22Rv1 (cell line): ENCODE measurements at regions not wholly inside any gene's neighbourhood (a gene's known extent, or its start where the extent isn't known, plus 50 kb on each side); places are given as distances from the start of the nearest gene placed in this dataset.

Experiments used
- H3K27ac ChIP-seq: fragments of 450-650 bp; 2 replicates; pipeline ENCODE4 v1.5.1; 2017
- CTCF ChIP-seq: fragments of 450-650 bp; IDR thresholded peaks from 2 replicates; pipeline ENCODE4 v1.5.1; 2017; ENCODE audit warnings: mild to moderate bottlenecking
- ZFX ChIP-seq: fragments of 450-650 bp; IDR thresholded peaks from 2 replicates; pipeline ENCODE4 v1.6.1; 2017; ENCODE audit warnings: antibody characterized with exemption, borderline replicate concordance

DNA sequence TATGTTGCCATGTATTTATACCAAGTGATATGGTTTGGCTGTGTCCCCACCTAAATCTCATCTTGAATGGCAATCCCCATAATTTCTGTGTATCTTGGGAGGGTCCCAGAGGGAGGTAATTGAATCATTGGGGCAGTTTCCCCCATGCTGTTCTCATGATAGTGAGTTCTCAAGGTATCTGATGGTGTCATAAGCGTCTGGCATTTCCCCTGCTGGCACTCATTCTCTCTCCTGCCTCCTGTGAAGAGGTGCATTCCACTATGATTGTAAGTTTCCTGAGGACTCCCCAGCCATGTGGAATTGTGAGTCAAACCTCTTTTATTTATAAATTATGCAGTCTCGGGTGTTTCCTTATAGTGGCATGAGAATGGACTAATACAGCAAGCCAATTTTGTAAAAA, 140.8 kb upstream of the ADAMTSL1 start:
- no peak overlapping the region for H3K27ac ChIP-seq
- TF ChIP-seq ZFX: no peak
- no peak for TF ChIP-seq CTCF

GRCh38 chr9:18335825-18336224, 138.1 kb upstream of the ADAMTSL1 start:
- H3K27ac ChIP-seq: no peak overlapping the region
- TF ChIP-seq CTCF (no peak), ZFX (no peak)

GRCh38 chr9:18338042-18338441, 135.9 kb upstream of the ADAMTSL1 start:
- TF ChIP-seq CTCF (no peak), ZFX (no peak)

GRCh38 chr9:18343784-18344183, 130.2 kb upstream of the ADAMTSL1 start:
- no peak for TF ChIP-seq ZFX
- TF ChIP-seq CTCF: no peak
- no peak overlapping the region for H3K27ac ChIP-seq

More at GRCh38 chr9:18338042-18338441, 135.9 kb upstream of the ADAMTSL1 start:
- H3K27ac ChIP-seq: no peak overlapping the region

- no peak overlapping the region for H3K27ac ChIP-seq
- no peak for TF ChIP-seq CTCF
- no peak for TF ChIP-seq ZFX
Measured at GRCh38 chr9:18346745-18347144, 127.2 kb upstream of the ADAMTSL1 start.

DNA sequence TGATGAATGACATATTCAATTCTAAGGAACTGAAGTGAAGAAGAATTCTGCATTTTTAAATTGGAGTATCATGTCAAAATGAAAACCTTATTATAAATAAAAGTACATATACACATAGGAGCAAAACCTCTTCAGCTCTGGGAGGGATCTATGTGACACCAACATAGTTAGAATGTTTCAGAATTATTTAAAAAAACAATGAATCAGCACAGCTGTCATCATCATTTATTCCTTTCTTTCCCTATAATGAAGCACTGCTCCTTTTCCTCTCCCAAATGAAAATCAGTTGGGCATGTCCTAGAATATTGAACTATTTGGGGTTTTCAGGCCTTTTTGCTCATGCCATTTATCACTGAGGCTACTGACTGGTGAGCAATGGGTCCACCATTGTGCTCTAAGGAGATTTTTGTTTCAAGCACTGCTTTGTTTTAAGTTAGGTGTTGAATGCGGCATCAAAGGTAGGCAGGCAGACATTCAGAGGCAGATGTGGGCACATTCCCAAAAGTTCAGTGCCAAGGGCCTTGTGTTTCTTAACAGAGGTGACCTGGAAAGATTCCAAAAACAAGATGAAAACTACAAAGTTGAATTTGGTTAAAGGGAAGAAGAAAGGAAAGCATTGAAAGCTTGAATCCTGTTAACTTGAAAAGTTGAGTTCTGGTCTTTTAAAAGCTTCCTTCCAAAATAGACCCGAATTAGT, 126.4 kb upstream of the ADAMTSL1 start:
- no peak for TF ChIP-seq CTCF
- H3K27ac ChIP-seq: no peak overlapping the region

DNA sequence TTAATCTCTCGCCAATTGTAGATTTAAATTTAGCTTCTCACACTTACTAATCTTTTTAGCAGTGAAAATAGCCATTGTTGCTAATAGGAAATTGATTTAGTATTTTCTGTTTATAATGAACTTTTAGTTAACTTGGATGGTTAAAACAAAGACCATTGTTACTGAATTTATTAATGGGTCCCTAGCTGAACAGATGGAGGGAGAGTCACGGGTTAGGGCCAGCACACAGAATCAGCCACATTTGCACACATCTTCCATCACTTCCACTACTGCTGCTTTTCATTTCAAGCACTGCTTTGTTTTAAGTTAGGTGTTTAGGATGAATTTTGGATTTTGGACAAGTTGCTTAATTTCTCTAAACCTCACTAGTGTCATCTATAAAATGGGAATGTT, 125.9 kb upstream of the ADAMTSL1 start:
- TF ChIP-seq CTCF (no peak), ZFX (no peak)
- no peak overlapping the region for H3K27ac ChIP-seq
